GM21381 (cell line): ENCODE measurements at regions not wholly inside any gene's neighbourhood (a gene's known extent, or its start where the extent isn't known, plus 50 kb on each side); places are given as distances from the start of the nearest gene placed in this dataset.

ENCODE experiments used
- ATAC-seq: cut with Tn5 transposase; IDR thresholded peaks from one replicate; pipeline ENCODE4 v1.9.1; 2021; ENCODE audit warnings: mild to moderate bottlenecking, moderate library complexity; ENCODE audit not compliant: unreplicated experiment

DNA sequence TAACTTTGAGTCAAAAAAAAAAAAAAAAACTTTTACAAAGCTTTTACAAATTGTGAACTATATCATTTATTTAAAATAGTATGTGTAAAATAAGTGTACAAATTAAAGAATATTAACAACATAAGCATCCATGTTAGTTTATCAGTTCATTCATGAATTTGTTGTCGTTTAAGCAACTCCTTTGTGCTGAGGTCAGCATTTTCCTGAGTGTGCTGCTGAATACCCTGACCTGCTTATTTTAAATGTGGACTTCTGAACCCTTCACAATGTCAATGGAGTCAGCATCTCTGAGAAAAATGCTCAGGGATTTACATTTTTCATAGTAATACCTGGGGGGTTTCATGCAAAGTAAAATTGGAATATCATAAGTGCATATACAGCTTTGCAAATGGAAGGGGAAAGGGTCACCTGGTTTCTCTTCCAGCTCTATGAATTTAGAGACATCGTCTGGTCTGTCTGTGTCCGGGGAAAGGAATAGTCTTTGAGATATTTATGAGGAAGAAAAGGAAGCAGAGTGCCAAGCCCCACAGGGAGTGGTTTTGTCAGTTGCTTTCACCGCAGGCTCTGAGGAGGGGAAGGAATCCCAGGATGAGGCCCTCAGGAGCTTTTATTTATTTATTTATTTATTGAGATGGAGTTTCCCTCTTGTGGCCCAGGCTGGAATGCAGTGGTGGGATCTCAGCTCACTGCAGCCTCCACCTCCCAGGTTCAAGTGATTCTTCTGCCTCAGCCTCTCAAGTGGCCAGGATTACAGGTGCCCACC, 125.5 kb upstream of the SVIL start:
- no peak for ATAC-seq

DNA sequence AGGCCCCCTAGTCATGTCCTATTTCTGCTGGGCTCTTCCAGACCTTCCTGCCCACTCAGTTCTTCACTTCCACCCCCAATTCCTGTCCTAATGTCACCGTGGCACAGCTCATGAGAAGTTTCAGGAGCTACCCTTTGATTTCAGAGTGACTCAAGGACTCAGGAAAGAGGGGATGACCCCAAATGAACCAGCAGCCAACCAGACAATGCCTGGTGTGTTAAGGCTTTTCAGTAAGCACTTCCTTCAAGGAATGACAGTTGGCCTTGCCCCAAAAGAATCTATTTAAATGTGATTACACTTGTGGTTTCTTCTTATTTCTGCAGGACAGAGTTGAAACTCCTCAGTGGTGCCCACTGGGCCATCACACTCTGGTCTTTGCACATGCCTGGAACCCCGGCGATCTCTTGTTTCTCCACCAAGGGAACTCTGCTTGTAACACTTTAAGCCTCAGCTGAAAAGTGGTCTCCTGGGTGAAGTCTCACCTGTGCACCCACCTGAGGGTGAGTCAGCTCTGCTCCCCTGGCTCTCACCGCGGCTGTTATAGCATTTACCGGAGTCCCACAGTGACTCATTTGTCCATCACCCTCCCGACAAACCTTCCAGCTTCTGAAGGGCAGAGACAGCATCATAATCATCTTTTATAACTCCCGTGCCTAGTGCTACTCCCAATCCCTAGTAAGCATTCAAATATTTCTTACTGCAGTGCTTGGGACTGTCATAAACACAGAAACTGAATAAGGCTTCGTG, 123.0 kb upstream of the SVIL start:
- no peak for ATAC-seq

DNA sequence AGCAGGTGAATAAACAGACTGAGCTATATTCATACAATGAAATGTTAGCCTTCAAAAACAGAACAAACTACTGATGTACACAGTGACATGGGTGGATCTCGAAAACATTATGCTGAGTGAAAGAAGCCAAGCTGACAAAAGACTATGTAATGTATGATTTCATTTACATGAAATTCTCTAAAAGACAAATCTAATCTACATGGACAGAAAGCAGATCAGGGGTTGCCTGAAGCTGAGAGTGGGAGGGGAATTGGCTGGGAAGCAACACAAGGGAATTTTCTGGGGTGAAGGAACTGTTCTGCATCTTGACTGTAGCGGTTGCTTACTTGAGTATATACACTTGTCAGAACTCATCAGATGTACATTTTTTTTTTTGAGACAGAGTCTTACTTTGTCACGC, 121.7 kb upstream of the SVIL start:
- ATAC-seq: no peak

DNA sequence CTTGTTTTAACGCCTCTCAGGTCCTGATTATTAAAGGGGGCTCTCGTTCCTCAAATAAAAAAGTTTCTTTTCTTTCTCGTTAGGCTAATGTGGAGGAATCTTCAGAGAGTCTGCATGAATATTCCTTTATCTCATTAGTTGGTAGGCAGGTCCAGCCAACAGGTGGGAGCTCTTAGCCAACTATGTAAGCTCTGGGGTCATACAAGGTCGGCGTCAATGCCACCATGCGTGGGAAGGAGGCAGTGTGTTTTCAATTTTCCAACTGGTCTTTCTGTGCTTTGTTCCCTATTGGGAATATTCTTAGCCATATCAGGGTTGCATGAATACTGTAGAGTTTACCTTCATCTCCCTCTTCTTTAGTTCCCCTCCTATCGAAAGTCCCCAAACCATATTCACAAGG, 118.5 kb upstream of the SVIL start:
- ATAC-seq: no peak

DNA sequence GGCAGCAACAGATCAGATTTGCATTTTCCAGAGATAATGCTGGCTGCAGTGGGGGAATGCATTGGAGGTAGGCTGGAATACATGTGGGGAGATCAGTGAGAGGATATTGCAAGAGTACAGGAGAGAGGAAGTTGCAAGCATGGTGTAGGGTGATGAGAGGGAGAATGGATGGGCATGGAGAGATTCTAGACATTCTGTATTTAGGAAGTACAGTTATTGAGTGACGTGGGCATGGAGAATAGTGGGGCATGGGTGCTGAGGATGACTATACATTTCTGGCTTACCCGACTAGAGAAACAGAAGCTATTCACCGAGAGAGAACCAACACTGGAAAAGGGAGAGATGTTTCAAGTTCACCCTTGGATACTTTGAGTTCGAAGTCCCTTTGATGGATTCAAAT, 116.9 kb upstream of the SVIL start:
- ATAC-seq: no peak

DNA sequence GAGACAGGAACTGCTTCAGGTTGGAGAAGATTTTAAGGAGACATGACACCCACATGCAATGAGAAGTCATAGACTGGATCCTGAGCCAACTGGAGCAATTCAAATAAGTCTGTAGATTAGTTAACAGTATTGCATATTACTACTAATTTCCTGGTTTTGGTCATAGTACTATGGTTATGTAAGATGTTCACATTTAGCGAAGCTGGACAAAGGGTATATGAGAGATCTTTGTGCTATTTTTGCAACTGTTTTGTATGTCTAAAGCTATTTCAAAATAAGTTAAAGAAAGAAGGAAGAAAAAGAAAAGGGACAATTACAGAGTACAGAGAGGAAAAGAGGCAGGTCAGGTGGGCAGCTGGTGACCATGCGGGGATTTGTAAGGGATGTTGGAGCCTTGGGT, 116.5 kb upstream of the SVIL start:
- ATAC-seq: no peak

DNA sequence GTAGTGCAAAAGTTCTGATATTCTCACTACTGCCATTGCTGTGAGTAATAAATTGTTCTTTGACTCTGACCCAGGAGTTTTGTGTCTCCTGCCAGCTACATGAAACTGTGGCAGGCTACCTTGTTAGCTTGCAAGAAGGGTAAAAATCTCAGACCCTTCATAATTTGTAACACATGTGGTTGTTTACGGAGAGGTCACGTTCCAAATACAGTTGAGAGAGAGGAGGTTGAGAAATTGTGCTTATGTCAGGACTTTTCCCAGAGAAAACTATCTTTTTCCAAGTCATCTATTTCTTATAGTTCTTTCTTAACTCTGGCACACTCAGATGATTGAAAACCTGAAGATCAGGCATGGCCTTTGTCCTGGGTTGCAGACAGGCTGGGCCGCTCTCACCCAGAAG, 114.4 kb upstream of the SVIL start:
- ATAC-seq: no peak

DNA sequence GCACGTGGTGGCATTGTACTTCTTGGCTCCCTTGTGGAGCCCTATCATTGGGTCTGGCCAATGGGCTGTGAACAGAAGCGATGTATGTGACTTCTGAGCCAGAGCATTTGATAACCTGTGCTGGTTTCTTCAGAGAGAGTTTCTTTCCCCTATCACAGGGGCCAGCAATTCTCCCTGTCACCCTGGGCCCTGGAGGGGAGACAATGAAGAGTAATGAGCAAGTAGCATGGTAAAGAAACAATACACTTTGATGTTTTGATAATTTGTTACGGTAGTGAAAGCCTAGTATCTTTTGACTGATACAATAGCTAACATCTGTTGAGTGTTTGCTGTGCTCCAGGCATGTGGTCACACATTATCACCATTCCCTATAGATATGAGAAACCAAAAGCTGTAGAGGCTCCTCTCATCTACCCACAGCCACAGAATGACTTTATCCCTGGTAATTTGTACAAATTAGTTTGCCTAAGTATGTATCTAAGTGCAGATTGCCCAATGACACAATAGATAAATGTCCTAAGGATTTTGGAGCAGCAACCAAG, 113.4 kb upstream of the SVIL start:
- ATAC-seq: no peak

DNA sequence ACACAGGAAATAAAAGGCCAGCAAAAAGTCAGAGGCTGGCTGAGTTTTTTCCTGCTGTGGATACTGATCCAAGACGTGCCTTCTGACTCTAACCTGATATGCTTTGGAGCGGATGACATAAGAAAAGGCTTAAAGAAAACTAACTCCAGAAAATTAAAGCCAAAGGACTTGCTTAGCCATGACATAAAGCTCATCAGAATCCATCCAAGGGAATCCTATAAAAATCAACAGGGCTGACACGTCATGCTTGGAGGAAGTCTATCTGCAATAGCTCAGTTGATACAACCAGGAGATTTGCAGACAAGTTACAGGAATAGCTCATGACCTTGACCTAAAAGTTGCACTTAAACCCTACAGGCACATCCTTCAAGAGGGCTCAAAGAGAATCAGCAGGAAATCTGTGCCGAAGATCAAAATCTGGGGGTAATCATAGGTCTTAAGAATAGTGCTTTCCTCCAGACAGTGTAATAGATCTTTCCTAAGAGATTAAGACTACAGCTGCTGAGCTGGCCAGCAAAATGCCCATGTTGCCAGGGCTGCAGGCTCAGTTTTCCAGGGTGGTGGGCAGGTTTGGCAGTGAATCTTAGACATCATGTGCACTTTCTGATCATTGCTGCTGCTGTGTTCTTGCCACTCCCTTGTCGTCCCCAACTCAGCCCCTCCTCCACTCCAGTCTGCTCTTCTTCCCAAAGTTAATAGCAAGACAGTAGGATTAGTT, 111.5 kb upstream of the SVIL start:
- ATAC-seq: no peak

DNA sequence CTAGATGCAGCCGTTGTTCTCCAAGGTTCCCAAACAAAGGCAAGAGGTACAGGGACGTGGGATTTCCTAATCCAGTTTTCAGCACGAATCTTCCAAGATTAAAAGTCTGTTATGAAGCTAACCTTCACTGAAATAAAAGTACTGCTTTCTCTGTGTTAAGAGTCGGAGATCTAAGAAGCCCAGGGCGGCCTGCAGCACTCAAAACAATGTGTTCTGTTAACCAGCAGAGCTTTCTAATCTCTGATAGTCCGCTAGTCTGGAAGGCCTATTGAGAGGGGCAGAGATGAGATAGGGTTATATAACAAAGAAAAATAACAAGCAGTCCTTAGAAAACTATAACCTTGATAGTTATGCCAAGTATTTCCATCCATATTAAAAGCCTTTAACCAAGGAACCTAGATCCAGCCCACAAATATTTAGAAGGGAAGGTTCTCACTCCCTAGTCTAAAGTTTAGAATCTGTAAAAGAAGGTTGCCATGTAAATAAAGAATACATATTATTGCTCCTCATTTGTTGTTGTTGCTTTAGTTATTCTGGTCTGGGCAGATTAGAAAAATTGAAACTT, 106.3 kb upstream of the SVIL start:
- ATAC-seq: no peak

DNA sequence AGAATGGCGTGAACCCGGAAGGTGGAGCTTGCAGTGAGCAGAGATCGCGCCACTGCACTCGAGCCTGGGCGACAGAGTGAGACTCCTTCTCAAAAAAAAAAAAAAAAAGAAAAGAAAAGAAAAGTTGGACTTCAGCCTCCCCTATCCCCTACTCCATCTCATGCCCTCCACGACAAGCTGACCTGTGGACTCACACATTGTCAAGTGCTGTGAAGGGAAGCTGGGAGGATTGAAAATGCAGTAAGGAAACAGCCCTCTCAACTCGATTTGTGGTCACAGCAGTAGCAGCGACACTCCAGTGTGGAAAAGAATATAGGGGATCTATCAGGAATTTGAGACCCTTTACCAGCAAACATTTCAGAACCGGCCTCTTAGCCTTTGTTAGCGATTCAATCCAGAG, 103.6 kb upstream of the SVIL start:
- no peak for ATAC-seq

DNA sequence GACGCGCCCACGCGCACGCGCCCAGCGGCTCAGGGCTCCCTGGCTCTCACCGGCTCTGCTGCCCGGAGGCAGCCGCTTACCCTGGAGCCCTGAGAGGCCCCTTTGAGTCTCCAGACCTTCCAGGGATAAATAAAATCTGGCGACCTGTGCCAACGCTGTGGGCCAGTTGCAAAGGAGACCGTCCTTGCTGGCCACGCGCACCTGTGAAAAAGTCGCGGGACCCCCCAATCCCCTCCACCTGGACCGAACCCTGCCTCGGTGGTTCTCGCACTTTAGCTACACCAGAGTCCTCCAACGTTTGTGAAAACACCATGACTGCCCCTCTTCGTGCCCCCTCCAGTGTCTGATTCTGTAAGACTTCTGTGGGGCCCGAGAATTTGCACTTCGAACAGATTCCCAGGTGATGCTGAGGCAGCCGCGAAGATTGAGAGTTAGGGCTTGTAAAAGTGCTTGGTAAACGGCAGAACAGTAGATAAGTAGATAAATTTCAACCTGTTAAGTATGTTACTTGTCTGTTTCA, 102.4 kb upstream of the SVIL start:
- no peak for ATAC-seq

DNA sequence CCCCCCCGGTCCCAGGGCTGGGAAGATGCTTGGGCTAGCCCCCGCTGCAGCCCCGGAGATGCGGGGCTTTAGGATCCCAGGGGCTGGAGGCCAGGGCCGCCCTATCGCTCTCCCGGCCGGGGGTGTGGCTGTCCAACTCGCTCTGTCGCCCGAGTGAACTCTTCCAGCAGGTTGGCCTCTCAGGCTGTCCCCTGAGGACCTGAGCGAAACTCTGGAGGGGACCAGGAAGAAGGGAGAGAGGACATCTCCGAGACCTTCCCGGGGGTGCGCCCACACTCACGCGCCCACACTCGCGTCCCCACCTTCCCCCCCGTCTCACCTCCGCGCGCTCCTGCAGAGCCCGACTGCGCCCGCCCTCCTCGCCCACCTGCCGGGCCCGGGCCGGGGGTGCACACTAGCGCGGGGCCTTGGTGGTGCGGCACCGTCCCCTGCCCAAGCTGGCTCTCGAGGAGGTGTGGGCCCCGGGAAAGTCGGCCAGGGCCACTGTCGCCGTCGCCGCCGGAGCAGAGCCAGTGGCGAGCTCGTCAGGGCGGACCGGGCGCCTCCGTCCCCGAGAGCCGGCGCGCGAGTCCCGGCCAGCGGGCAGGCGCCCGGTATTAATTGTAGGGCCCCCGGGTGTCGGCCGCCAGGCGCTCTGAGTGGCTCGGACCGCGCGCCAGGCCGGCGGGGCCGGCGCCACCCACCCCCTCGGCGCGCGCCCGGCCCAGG, 101.7 kb upstream of the SVIL start:
- ATAC-seq: no peak

DNA sequence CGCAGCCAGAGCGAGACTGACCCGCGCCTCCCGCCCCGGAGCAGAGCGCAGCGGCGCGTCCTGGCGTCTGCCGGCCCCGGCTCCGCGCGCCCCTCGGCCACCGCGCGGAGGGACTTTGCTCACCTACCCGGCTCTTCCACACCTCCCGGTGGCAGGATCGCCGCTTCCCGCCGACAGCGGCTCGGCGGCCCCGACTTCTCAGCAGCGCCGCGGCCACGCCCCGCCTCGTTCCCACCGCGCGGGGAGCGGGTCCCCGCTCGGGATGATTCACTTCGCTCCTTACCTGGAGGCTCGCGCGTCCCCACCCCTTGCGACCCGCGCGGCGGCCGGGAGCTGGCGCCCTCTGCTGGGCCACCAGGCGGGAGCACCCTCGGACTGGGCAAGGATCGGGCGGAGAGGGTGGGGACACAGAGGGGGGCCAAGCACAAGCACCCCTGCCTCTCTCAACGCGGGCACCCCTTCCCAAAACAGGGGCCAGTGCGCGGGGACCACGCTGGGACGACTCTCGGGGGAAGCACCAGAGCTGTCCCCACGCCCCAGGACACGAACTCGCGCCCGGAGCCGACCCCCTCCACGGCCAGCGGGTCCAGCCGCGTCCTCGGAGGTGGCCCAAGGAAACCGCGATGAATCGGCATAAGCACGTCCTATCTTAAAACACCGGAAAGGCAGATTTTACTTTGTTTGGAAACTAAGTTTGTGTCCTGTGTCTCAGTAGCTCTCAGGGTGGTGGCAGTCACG, 101.0 kb upstream of the SVIL start:
- peak; percentile 90 for ATAC-seq

DNA sequence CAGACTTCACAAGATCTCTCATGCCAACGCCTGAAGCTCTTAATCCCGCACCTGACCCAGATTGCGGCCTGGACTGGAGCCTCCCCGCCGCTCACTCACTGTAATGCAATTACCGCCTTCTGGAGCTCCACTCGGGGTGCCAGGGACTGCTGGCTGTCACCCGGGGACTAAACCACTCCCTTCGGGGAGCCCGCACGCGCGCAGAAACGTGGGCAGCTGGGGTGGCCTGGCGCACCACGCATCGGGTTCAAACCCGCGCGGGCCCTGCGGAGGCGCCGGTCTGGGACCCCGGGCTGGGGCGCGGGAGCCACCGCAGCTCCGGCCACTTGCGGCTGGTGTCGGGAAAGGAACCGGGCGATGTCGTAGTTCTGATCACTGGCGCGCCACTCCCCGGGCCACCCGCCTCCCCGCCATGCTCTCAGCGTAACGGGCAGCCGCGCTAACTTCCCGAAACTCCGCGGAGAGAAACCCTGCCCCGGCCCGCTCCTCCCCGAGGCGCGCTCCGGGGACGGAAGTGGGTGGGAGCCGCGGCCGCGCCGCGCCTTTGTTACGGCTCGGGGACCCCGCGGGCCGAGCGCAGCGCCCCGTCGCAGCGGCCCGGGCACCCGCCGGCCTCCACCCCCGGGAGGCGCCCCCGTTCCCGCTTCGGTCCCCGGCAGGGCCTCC, 100.3 kb upstream of the SVIL start:
- peak; percentile 49 for ATAC-seq

DNA sequence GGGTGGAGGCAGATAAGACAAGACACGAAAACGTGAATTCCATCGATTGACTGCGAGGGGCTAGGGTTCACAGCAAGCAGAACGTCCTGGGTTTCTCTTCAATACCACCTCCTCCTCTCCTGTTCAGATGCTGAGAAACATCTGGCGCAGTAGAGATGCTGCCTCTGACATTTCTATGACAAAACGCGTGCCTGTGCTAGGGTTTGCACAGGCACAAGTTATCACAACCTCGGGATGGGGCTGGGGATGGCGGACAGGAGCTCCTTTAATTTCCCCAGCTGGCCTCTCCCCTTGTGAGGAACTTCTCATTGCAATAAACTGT, 99.8 kb upstream of the SVIL start:
- ATAC-seq: no peak

DNA sequence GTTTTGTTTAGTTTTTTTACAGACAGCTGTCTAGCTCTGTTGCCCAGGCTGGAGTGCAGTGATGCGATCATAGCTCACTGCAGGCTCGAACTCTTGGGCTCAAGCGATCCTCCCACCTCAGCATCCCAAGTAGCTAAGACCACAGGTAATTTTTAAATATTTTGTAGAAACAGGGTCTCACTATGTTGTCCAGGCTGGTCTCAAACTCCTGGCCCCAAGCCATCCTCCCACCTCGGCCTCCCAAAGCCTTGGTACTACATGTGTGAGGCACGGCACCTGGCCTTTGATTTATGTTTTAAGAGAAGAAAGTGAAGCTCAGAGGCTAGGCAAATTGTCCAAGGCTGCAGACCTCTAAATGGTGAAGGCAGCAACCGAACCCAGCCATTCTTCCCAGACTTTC, 98.6 kb upstream of the SVIL start:
- ATAC-seq: no peak

DNA sequence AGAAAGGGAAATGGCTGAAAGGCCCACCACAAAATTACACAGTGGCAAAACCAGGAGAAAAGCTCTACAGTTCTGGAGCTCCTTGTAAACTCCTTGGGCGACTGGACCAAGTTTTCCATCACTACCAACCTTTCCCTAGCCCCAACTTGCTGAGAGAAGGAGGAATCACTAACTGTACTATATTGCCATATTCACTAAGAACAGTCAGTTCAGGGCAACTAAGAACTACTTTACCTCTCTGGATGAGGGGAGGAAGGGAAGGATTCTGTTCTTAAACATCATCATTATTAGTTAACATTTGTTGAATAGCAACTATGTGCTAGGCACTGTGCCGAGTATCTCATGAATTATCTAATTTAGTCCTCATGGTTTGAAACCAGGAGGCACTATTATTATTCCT, 98.1 kb upstream of the SVIL start:
- no peak for ATAC-seq

DNA sequence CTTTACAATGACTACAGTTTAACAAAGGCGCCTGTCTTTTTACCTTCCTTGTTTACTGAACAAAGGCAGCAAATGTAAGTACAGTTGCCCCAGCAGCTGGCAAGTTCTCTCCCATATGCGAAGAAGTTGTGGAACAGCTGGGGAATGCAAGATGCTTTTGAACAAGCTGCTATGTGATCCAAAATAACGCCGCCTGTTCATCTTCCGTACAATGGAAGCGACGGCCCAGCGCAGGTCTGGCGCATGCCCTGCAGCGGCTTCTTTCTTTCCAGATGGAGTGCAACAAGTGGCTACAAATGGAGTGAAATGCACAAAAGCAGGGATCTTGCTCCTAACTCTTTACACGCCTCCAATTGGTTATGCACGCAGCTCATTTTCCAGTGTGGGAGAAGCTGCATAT, 97.0 kb upstream of the SVIL start:
- ATAC-seq: no peak
